DND-41 (cell line): ENCODE measurements at regions not wholly inside any gene's neighbourhood (a gene's known extent, or its start where the extent isn't known, plus 50 kb on each side); places are given as distances from the start of the nearest gene placed in this dataset.

Experiments used
- ATAC-seq: fragments of 200-7000 bp; cut with Tn5 transposase; 3 replicates; pipeline ENCODE4 v1.9.1; 2021; ENCODE audit warnings: low read depth; ENCODE audit not compliant: insufficient read depth
- DNase-seq: peaks from one replicate; pipeline ENCODE4 v3.0.0-alpha.2; 2020
- H2AFZ ChIP-seq: 2 replicates; pipeline ENCODE4 v1.6.0; 2012; ENCODE audit warnings: low read depth, low read length
- H3K27ac ChIP-seq: 2 replicates; pipeline ENCODE4 v1.5.1; 2012; ENCODE audit warnings: low read length, inconsistent platforms
- H3K27me3 ChIP-seq: fragments of 200-600 bp; sonication (generic); 2 replicates; pipeline ENCODE4 v1.6.0; 2012; ENCODE audit warnings: low read length, mild to moderate bottlenecking, inconsistent platforms; ENCODE audit not compliant: insufficient read depth, poor library complexity
- H3K36me3 ChIP-seq: 2 replicates; pipeline ENCODE4 v1.5.1; 2012; ENCODE audit warnings: low read length, inconsistent platforms; ENCODE audit not compliant: insufficient read depth
- H3K4me1 ChIP-seq: 2 replicates; pipeline ENCODE4 v1.5.1; 2012; ENCODE audit warnings: mild to moderate bottlenecking, low read length; ENCODE audit not compliant: insufficient read depth
- H3K4me2 ChIP-seq: 2 replicates; pipeline ENCODE4 v1.6.0; 2012; ENCODE audit warnings: mild to moderate bottlenecking, moderate library complexity, low read length, inconsistent platforms; ENCODE audit not compliant: insufficient read depth
- H3K4me3 ChIP-seq, 2 experiments: fragments of 200-600 bp in 1 of 2; shearing (Covaris generic) in 1 of 2; 2 replicates each; pipeline ENCODE4 v1.5.1; 2012 to 2016; ENCODE audit warnings: inconsistent platforms in 2 of 2, low read length in 2 of 2, mild to moderate bottlenecking in 2 of 2, low read depth in 1 of 2, moderate library complexity in 1 of 2
- H3K79me2 ChIP-seq: 2 replicates; pipeline ENCODE4 v1.6.0; 2012; ENCODE audit warnings: low read length, inconsistent platforms; ENCODE audit not compliant: insufficient read depth
- H3K9ac ChIP-seq: 2 replicates; pipeline ENCODE4 v1.6.0; 2012; ENCODE audit warnings: low read depth, mild to moderate bottlenecking, inconsistent platforms, low read length, moderate library complexity
- H3K9me3 ChIP-seq: 2 replicates; pipeline ENCODE4 v1.5.1; 2012; ENCODE audit warnings: low read length, moderate library complexity, mild to moderate bottlenecking, inconsistent platforms; ENCODE audit not compliant: insufficient read depth, severe bottlenecking
- H4K20me1 ChIP-seq: 2 replicates; pipeline ENCODE4 v1.6.0; 2012; ENCODE audit warnings: low read length; ENCODE audit not compliant: insufficient read depth
- CTCF ChIP-seq: IDR thresholded peaks from 2 replicates; pipeline ENCODE4 v1.5.1; 2012; ENCODE audit warnings: borderline replicate concordance, low read length, moderate library complexity, mild to moderate bottlenecking; ENCODE audit not compliant: poor library complexity, severe bottlenecking; ENCODE audit errors: extremely low read depth
- EZH2 ChIP-seq: IDR thresholded peaks from 3 replicates; pipeline ENCODE4 v1.6.1; 2012; ENCODE audit warnings: borderline replicate concordance, low read depth, mild to moderate bottlenecking, moderate library complexity, low read length, inconsistent platforms; ENCODE audit not compliant: severe bottlenecking

GRCh38 chr11:80542704-80543103 is 1101.9 kb upstream of the TENM4 start:
- no peak overlapping the region for H3K27ac ChIP-seq
- DNase-seq = no peak
- no peak overlapping the region for H3K9ac ChIP-seq
- ATAC-seq = no peak
- no peaks in the 10 kb centered on the region for H3K9me3 ChIP-seq
- H2AFZ ChIP-seq = no peak overlapping the region
- H3K79me2 ChIP-seq = no peaks in the 10 kb centered on the region
- no peak overlapping the region for H3K4me2 ChIP-seq
- H4K20me1 ChIP-seq = no peaks in the 10 kb centered on the region
- TF ChIP-seq CTCF (no peak), EZH2 (no peak)
- H3K36me3 ChIP-seq = no peaks in the 10 kb centered on the region
- no peak overlapping the region for H3K4me3 ChIP-seq
- no peaks in the 10 kb centered on the region for H3K4me1 ChIP-seq
- no peaks in the 10 kb centered on the region for H3K27me3 ChIP-seq

GRCh38 chr11:80538040-80538439 is 1097.2 kb upstream of the TENM4 start:
- H3K36me3 ChIP-seq = no peaks in the 10 kb centered on the region
- no peak overlapping the region for H3K27ac ChIP-seq
- DNase-seq (no peak), ATAC-seq (no peak)
- H3K79me2 ChIP-seq = no peaks in the 10 kb centered on the region
- no peaks in the 10 kb centered on the region for H3K4me1 ChIP-seq
- TF ChIP-seq EZH2 (no peak), CTCF (no peak)
- no peaks in the 10 kb centered on the region for H3K9me3 ChIP-seq
- no peaks in the 10 kb centered on the region for H3K27me3 ChIP-seq
- no peak overlapping the region for H3K9ac ChIP-seq
- H2AFZ ChIP-seq = no peak overlapping the region
- H3K4me2 ChIP-seq = no peak overlapping the region
- no peaks in the 10 kb centered on the region for H4K20me1 ChIP-seq
- no peak overlapping the region for H3K4me3 ChIP-seq

GRCh38 chr11:80533463-80533862 is 1092.6 kb upstream of the TENM4 start:
- TF ChIP-seq CTCF = no peak
- TF ChIP-seq EZH2 = no peak
- Histone ChIP-seq H3K9me3 (no peaks in the 10 kb centered on the region), H3K9ac (no peak overlapping the region), H3K4me2 (no peak overlapping the region), H3K36me3 (no peaks in the 10 kb centered on the region), H3K79me2 (no peaks in the 10 kb centered on the region), H3K4me1 (no peaks in the 10 kb centered on the region), H2AFZ (no peak overlapping the region), H3K4me3 (no peak overlapping the region), H3K27ac (no peak overlapping the region), H3K27me3 (no peaks in the 10 kb centered on the region), H4K20me1 (no peaks in the 10 kb centered on the region)
- DNase-seq (no peak), ATAC-seq (no peak)
